ENCODE measurements at regions not wholly inside any gene's neighbourhood (a gene's known extent, or its start where the extent isn't known, plus 50 kb on each side); places are given as distances from the start of the nearest gene placed in this dataset.

- H3K9me3 ChIP-seq (ENCODE audit: control insufficient read depth in 2 of 2, insufficient read depth in 1 of 2, low read depth in 1 of 2, low read length in 1 of 2): no peaks in the 10 kb centered on the region
- no peaks in the 10 kb centered on the region for H3K27me3 ChIP-seq (ENCODE audit: control insufficient read depth in 1 of 2, insufficient read depth in 2 of 2, low read length in 2 of 2)
- no peak overlapping the region for H3K4me3 ChIP-seq (ENCODE audit: low read depth in 1 of 2, low read length in 2 of 2)
- WGBS, 2 donors: 70 to 81% methylated on average over 3 of the region's 3 CpGs
- H3K4me1 ChIP-seq (ENCODE audit: control insufficient read depth in 2 of 2, insufficient read depth in 2 of 2, low read length in 1 of 2): no peaks in the 10 kb centered on the region
- H3K27ac ChIP-seq (ENCODE audit: low read depth in 2 of 2, low read length in 1 of 2): no peak overlapping the region
- no peaks in the 10 kb centered on the region for H3K36me3 ChIP-seq (ENCODE audit: control insufficient read depth in 2 of 2, insufficient read depth in 2 of 2, low read length in 1 of 2)
These were observed 236.0 kb upstream of the VCX3A start for GRCh38 chrX:6770936-6771335.

- H3K27me3 ChIP-seq (ENCODE audit: control insufficient read depth in 1 of 2, insufficient read depth in 2 of 2, low read length in 2 of 2): no peaks in the 10 kb centered on the region
- no peak overlapping the region for H3K4me3 ChIP-seq (ENCODE audit: low read depth in 1 of 2, low read length in 2 of 2)
- H3K9me3 ChIP-seq (ENCODE audit: control insufficient read depth in 2 of 2, insufficient read depth in 1 of 2, low read depth in 1 of 2, low read length in 1 of 2): no peaks in the 10 kb centered on the region
- no peaks in the 10 kb centered on the region for H3K36me3 ChIP-seq (ENCODE audit: control insufficient read depth in 2 of 2, insufficient read depth in 2 of 2, low read length in 1 of 2)
- no peaks in the 10 kb centered on the region for H3K4me1 ChIP-seq (ENCODE audit: control insufficient read depth in 2 of 2, insufficient read depth in 2 of 2, low read length in 1 of 2)
- WGBS, 2 donors: 61 to 76% methylated on average over 7 of the region's 7 CpGs
- no peak overlapping the region for H3K27ac ChIP-seq (ENCODE audit: low read depth in 2 of 2, low read length in 1 of 2)
These were observed 234.0 kb upstream of the VCX3A start for GRCh38 chrX:6768881-6769280.

- Histone ChIP-seq H3K9me3 (ENCODE audit: control insufficient read depth in 2 of 2, insufficient read depth in 1 of 2, low read depth in 1 of 2, low read length in 1 of 2) (no peaks in the 10 kb centered on the region), H3K27ac (ENCODE audit: low read depth in 2 of 2, low read length in 1 of 2) (no peak overlapping the region), H3K27me3 (ENCODE audit: control insufficient read depth in 1 of 2, insufficient read depth in 2 of 2, low read length in 2 of 2) (no peaks in the 10 kb centered on the region), H3K36me3 (ENCODE audit: control insufficient read depth in 2 of 2, insufficient read depth in 2 of 2, low read length in 1 of 2) (no peaks in the 10 kb centered on the region), H3K4me1 (ENCODE audit: control insufficient read depth in 2 of 2, insufficient read depth in 2 of 2, low read length in 1 of 2) (no peaks in the 10 kb centered on the region), H3K4me3 (ENCODE audit: low read depth in 1 of 2, low read length in 2 of 2) (no peak overlapping the region)
- 89 to 90% methylated on average over 1 of the region's 1 CpG for WGBS, 2 donors
These were observed 226.3 kb upstream of the VCX3A start for GRCh38 chrX:6761251-6761650.

GRCh38 chrX:6759655-6760375 is 224.9 kb upstream of the VCX3A start:
- Histone ChIP-seq H3K4me1 (ENCODE audit: control insufficient read depth in 2 of 2, insufficient read depth in 2 of 2, low read length in 1 of 2) (no peaks in the 10 kb centered on the region), H3K9me3 (ENCODE audit: control insufficient read depth in 2 of 2, insufficient read depth in 1 of 2, low read depth in 1 of 2, low read length in 1 of 2) (no peaks in the 10 kb centered on the region), H3K4me3 (ENCODE audit: low read depth in 1 of 2, low read length in 2 of 2) (no peak overlapping the region), H3K36me3 (ENCODE audit: control insufficient read depth in 2 of 2, insufficient read depth in 2 of 2, low read length in 1 of 2) (no peaks in the 10 kb centered on the region), H3K27me3 (ENCODE audit: control insufficient read depth in 1 of 2, insufficient read depth in 2 of 2, low read length in 2 of 2) (no peaks in the 10 kb centered on the region), H3K27ac (ENCODE audit: low read depth in 2 of 2, low read length in 1 of 2) (no peak overlapping the region)
- WGBS, 2 donors: 70 to 81% methylated on average over 7 of the region's 7 CpGs

GRCh38 chrX:6758234-6758633 is 223.3 kb upstream of the VCX3A start:
- Histone ChIP-seq H3K27me3 (ENCODE audit: control insufficient read depth in 1 of 2, insufficient read depth in 2 of 2, low read length in 2 of 2) (no peaks in the 10 kb centered on the region), H3K9me3 (ENCODE audit: control insufficient read depth in 2 of 2, insufficient read depth in 1 of 2, low read depth in 1 of 2, low read length in 1 of 2) (no peaks in the 10 kb centered on the region), H3K4me3 (ENCODE audit: low read depth in 1 of 2, low read length in 2 of 2) (no peak overlapping the region), H3K27ac (ENCODE audit: low read depth in 2 of 2, low read length in 1 of 2) (no peak overlapping the region), H3K4me1 (ENCODE audit: control insufficient read depth in 2 of 2, insufficient read depth in 2 of 2, low read length in 1 of 2) (no peaks in the 10 kb centered on the region), H3K36me3 (ENCODE audit: control insufficient read depth in 2 of 2, insufficient read depth in 2 of 2, low read length in 1 of 2) (no peaks in the 10 kb centered on the region)
- WGBS, 2 donors: 89 to 90% methylated on average over 6 of the region's 6 CpGs

- no peak overlapping the region for H3K4me3 ChIP-seq (ENCODE audit: low read depth in 1 of 2, low read length in 2 of 2)
- H3K4me1 ChIP-seq (ENCODE audit: control insufficient read depth in 2 of 2, insufficient read depth in 2 of 2, low read length in 1 of 2): no peaks in the 10 kb centered on the region
- H3K27ac ChIP-seq (ENCODE audit: low read depth in 2 of 2, low read length in 1 of 2): no peak overlapping the region
- 92 to 94% methylated on average over 6 of the region's 6 CpGs for WGBS, 2 donors
- H3K9me3 ChIP-seq (ENCODE audit: control insufficient read depth in 2 of 2, insufficient read depth in 1 of 2, low read depth in 1 of 2, low read length in 1 of 2): no peaks in the 10 kb centered on the region
- H3K27me3 ChIP-seq (ENCODE audit: control insufficient read depth in 1 of 2, insufficient read depth in 2 of 2, low read length in 2 of 2): no peaks in the 10 kb centered on the region
- no peaks in the 10 kb centered on the region for H3K36me3 ChIP-seq (ENCODE audit: control insufficient read depth in 2 of 2, insufficient read depth in 2 of 2, low read length in 1 of 2)
These were observed 222.7 kb upstream of the VCX3A start for GRCh38 chrX:6757631-6758030.

GRCh38 chrX:6748595-6748994 is 213.7 kb upstream of the VCX3A start:
- Histone ChIP-seq H3K4me1 (ENCODE audit: control insufficient read depth in 2 of 2, insufficient read depth in 2 of 2, low read length in 1 of 2) (no peaks in the 10 kb centered on the region), H3K4me3 (ENCODE audit: low read depth in 1 of 2, low read length in 2 of 2) (no peak overlapping the region), H3K27me3 (ENCODE audit: control insufficient read depth in 1 of 2, insufficient read depth in 2 of 2, low read length in 2 of 2) (no peaks in the 10 kb centered on the region), H3K27ac (ENCODE audit: low read depth in 2 of 2, low read length in 1 of 2) (no peak overlapping the region), H3K9me3 (ENCODE audit: control insufficient read depth in 2 of 2, insufficient read depth in 1 of 2, low read depth in 1 of 2, low read length in 1 of 2) (peaks cover 0 to 3% of the 10 kb centered on the region in 2 donors), H3K36me3 (ENCODE audit: control insufficient read depth in 2 of 2, insufficient read depth in 2 of 2, low read length in 1 of 2) (no peaks in the 10 kb centered on the region)
- WGBS, 2 donors: 74 to 76% methylated on average over 3 of the region's 3 CpGs

- Histone ChIP-seq H3K4me1 (ENCODE audit: control insufficient read depth in 2 of 2, insufficient read depth in 2 of 2, low read length in 1 of 2) (no peaks in the 10 kb centered on the region), H3K27me3 (ENCODE audit: control insufficient read depth in 1 of 2, insufficient read depth in 2 of 2, low read length in 2 of 2) (no peaks in the 10 kb centered on the region), H3K27ac (ENCODE audit: low read depth in 2 of 2, low read length in 1 of 2) (no peak overlapping the region), H3K9me3 (ENCODE audit: control insufficient read depth in 2 of 2, insufficient read depth in 1 of 2, low read depth in 1 of 2, low read length in 1 of 2) (peaks cover 0 to 2% of the 10 kb centered on the region in 2 donors), H3K36me3 (ENCODE audit: control insufficient read depth in 2 of 2, insufficient read depth in 2 of 2, low read length in 1 of 2) (no peaks in the 10 kb centered on the region), H3K4me3 (ENCODE audit: low read depth in 1 of 2, low read length in 2 of 2) (no peak overlapping the region)
- WGBS, 2 donors: 69 to 74% methylated on average over 11 of the region's 11 CpGs
These were observed 203.9 kb upstream of the VCX3A start for GRCh38 chrX:6738518-6739470.

GRCh38 chrX:6734844-6735634 is 200.1 kb upstream of the VCX3A start:
- H3K36me3 ChIP-seq (ENCODE audit: control insufficient read depth in 2 of 2, insufficient read depth in 2 of 2, low read length in 1 of 2): no peaks in the 10 kb centered on the region
- no peak overlapping the region for H3K4me3 ChIP-seq (ENCODE audit: low read depth in 1 of 2, low read length in 2 of 2)
- peaks cover 0 to 2% of the 10 kb centered on the region in 2 donors for H3K9me3 ChIP-seq (ENCODE audit: control insufficient read depth in 2 of 2, insufficient read depth in 1 of 2, low read depth in 1 of 2, low read length in 1 of 2)
- no peak overlapping the region for H3K27ac ChIP-seq (ENCODE audit: low read depth in 2 of 2, low read length in 1 of 2)
- WGBS, 2 donors: 74 to 82% methylated on average over 6 of the region's 6 CpGs
- H3K4me1 ChIP-seq (ENCODE audit: control insufficient read depth in 2 of 2, insufficient read depth in 2 of 2, low read length in 1 of 2): no peaks in the 10 kb centered on the region
- H3K27me3 ChIP-seq (ENCODE audit: control insufficient read depth in 1 of 2, insufficient read depth in 2 of 2, low read length in 2 of 2): no peaks in the 10 kb centered on the region
